Endothelial cell (in vitro differentiated cells): ENCODE measurements at regions not wholly inside any gene's neighbourhood (a gene's known extent, or its start where the extent isn't known, plus 50 kb on each side); places are given as distances from the start of the nearest gene placed in this dataset.

Experiments
- DNase-seq: peaks from one replicate; pipeline ENCODE4 v3.0.0; 2021; ENCODE audit warnings: low spot score
- H3K27ac Mint-ChIP-seq: one replicate; pipeline ENCODE4 v1.8.0; 2021; ENCODE audit warnings: mixed read lengths, inconsistent platforms; ENCODE audit not compliant: unreplicated experiment
- H3K27me3 Mint-ChIP-seq: one replicate; pipeline ENCODE4 v1.8.0; 2021; ENCODE audit warnings: mild to moderate bottlenecking, moderate library complexity, mixed read lengths, inconsistent platforms; ENCODE audit not compliant: unreplicated experiment
- H3K36me3 Mint-ChIP-seq: one replicate; pipeline ENCODE4 v1.8.0; 2021; ENCODE audit warnings: mild to moderate bottlenecking, low read depth, mixed read lengths, inconsistent platforms; ENCODE audit not compliant: unreplicated experiment
- H3K4me1 Mint-ChIP-seq: one replicate; pipeline ENCODE4 v1.8.0; 2021; ENCODE audit warnings: mild to moderate bottlenecking, mixed read lengths, inconsistent platforms; ENCODE audit not compliant: unreplicated experiment
- H3K4me3 Mint-ChIP-seq: one replicate; pipeline ENCODE4 v1.8.0; 2021; ENCODE audit warnings: mild to moderate bottlenecking, mixed read lengths, inconsistent platforms; ENCODE audit not compliant: unreplicated experiment
- H3K9me3 Mint-ChIP-seq: one replicate; pipeline ENCODE4 v1.8.0; 2021; ENCODE audit warnings: mixed read lengths, inconsistent platforms; ENCODE audit not compliant: unreplicated experiment
- CTCF ChIP-seq: fragments of 200-600 bp; sonication (generic); IDR thresholded peaks from one replicate; pipeline ENCODE4 v1.5.0; 2021; ENCODE audit warnings: antibody characterized with exemption; ENCODE audit not compliant: unreplicated experiment

GRCh38 chr2:144931960-144932359 lies 412.0 kb upstream of the ZEB2 start:
- DNase-seq = no peak
- Mint-ChIP-seq H3K4me3 (no peak overlapping the region), H3K36me3 (no peaks in the 10 kb centered on the region), H3K27ac (no peak overlapping the region), H3K4me1 (no peaks in the 10 kb centered on the region), H3K9me3 (no peaks in the 10 kb centered on the region), H3K27me3 (no peaks in the 10 kb centered on the region)
- no peak for TF ChIP-seq CTCF

- H3K36me3 Mint-ChIP-seq = no peaks in the 10 kb centered on the region
- H3K27me3 Mint-ChIP-seq = no peaks in the 10 kb centered on the region
- TF ChIP-seq CTCF = no peak
- no peak overlapping the region for H3K27ac Mint-ChIP-seq
- DNase-seq = no peak
- H3K4me1 Mint-ChIP-seq = no peaks in the 10 kb centered on the region
- no peaks in the 10 kb centered on the region for H3K9me3 Mint-ChIP-seq
- no peak overlapping the region for H3K4me3 Mint-ChIP-seq
Measured at GRCh38 chr2:144931480-144931879, 411.6 kb upstream of the ZEB2 start.

GRCh38 chr2:144927429-144927828 lies 407.5 kb upstream of the ZEB2 start:
- no peak for TF ChIP-seq CTCF
- Mint-ChIP-seq H3K4me3 (no peak overlapping the region), H3K9me3 (no peaks in the 10 kb centered on the region), H3K4me1 (no peaks in the 10 kb centered on the region), H3K27me3 (no peaks in the 10 kb centered on the region), H3K36me3 (no peaks in the 10 kb centered on the region), H3K27ac (no peak overlapping the region)
- DNase-seq = no peak

- Mint-ChIP-seq H3K4me3 (no peak overlapping the region), H3K27me3 (no peaks in the 10 kb centered on the region), H3K27ac (no peak overlapping the region), H3K9me3 (no peaks in the 10 kb centered on the region), H3K4me1 (no peaks in the 10 kb centered on the region), H3K36me3 (no peaks in the 10 kb centered on the region)
- no peak for TF ChIP-seq CTCF
- no peak for DNase-seq
Measured at GRCh38 chr2:144925886-144926285, 406.0 kb upstream of the ZEB2 start.

- H3K27me3 Mint-ChIP-seq = no peaks in the 10 kb centered on the region
- no peak for TF ChIP-seq CTCF
- H3K9me3 Mint-ChIP-seq = no peaks in the 10 kb centered on the region
- no peak for DNase-seq
- no peaks in the 10 kb centered on the region for H3K4me1 Mint-ChIP-seq
- no peak overlapping the region for H3K4me3 Mint-ChIP-seq
- no peak overlapping the region for H3K27ac Mint-ChIP-seq
- no peaks in the 10 kb centered on the region for H3K36me3 Mint-ChIP-seq
Measured at GRCh38 chr2:144924827-144925226, 404.9 kb upstream of the ZEB2 start.
